ENCODE measurements at regions not wholly inside any gene's neighbourhood (a gene's known extent, or its start where the extent isn't known, plus 50 kb on each side); places are given as distances from the start of the nearest gene placed in this dataset.

DNA sequence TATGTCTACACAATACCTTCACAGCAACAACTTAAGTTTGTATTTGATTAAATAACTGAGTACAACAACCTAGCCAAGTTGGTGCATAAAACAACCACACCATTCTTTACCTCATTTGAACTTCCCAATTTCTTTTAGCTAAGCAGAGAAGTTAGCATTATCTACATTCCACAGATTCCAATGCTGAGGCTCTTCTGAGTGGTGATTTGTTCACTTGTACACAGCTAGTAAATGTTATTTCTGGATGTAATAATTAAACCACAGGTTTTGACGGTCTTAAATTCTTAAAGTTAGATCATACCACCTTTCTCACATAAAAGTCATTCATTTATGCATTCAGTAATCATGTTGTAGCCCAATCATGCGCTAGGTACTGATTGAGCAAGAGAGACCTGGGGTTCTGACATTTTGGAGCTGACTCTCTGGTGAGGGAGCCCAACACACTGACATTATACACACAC lies 102.5 kb downstream of the SST start:
- DNase-seq (ENCODE audit: low read depth, low spot score), result no peak
- no peak for FAIRE-seq

DNA sequence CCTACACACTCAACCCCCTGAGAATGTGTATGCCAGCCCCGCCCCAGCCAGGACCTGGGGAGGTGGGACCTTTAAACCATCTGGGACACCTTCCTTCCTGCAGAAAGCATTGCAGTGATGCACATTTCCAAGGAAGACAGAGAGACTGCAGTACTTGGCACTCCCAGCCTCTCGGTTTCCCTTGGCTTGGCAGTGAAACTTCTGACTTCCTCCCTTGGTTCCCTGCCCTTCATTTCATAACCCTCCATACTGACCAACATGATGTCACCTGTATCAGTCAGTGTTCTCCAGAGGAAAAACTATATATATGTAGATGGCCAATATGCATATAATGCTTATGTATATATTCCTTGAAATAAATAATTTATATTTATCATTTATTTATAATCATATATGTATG lies 103.2 kb downstream of the SST start:
- Histone ChIP-seq H3K9me3 (ENCODE audit: control insufficient read depth, low read depth, low read length) (no peaks in the 10 kb centered on the region), H3K4me1 (ENCODE audit: control insufficient read depth, extremely low read depth, insufficient read depth, low read length) (no peaks in the 10 kb centered on the region), H3K4me2 (ENCODE audit: control insufficient read depth, extremely low read depth, insufficient read depth, low read depth, low read length) (no peak overlapping the region), H3K36me3 (ENCODE audit: control insufficient read depth in 2 of 2, extremely low read depth in 1 of 2, insufficient read depth in 2 of 2, low read length in 2 of 2) (no peaks in the 10 kb centered on the region), H3K4me3 (ENCODE audit: control insufficient read depth in 2 of 3, extremely low read depth in 1 of 3, insufficient read depth in 2 of 3, low read depth in 1 of 3, low read length in 3 of 3) (no peak overlapping the region), H3K9ac (ENCODE audit: control insufficient read depth, extremely low read depth, insufficient read depth, low read length) (no peak overlapping the region), H3K27ac (ENCODE audit: control insufficient read depth, insufficient read depth, low read length) (no peak overlapping the region), H3K27me3 (ENCODE audit: control insufficient read depth, extremely low read depth, insufficient read depth, low read length) (no peaks in the 10 kb centered on the region), H3K9me1 (ENCODE audit: control insufficient read depth, extremely low read depth, insufficient read depth, low read length) (no peaks in the 10 kb centered on the region), H2AFZ (ENCODE audit: control insufficient read depth, low read length) (no peak overlapping the region), H4K20me1 (ENCODE audit: control insufficient read depth, extremely low read depth, insufficient read depth, low read length) (no peaks in the 10 kb centered on the region), H3K79me2 (ENCODE audit: control insufficient read depth, insufficient read depth, low read length) (no peaks in the 10 kb centered on the region)
- TF ChIP-seq, protein P1, sequence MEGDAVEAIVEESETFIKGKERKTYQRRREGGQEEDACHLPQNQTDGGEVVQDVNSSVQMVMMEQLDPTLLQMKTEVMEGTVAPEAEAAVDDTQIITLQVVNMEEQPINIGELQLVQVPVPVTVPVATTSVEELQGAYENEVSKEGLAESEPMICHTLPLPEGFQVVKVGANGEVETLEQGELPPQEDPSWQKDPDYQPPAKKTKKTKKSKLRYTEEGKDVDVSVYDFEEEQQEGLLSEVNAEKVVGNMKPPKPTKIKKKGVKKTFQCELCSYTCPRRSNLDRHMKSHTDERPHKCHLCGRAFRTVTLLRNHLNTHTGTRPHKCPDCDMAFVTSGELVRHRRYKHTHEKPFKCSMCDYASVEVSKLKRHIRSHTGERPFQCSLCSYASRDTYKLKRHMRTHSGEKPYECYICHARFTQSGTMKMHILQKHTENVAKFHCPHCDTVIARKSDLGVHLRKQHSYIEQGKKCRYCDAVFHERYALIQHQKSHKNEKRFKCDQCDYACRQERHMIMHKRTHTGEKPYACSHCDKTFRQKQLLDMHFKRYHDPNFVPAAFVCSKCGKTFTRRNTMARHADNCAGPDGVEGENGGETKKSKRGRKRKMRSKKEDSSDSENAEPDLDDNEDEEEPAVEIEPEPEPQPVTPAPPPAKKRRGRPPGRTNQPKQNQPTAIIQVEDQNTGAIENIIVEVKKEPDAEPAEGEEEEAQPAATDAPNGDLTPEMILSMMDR (optimal IDR thresholded peaks at IDR 0.05 in 1 of 3, IDR thresholded peaks at IDR 0.05 in 1 of 3, conservative IDR thresholded peaks at IDR 0.05 in 1 of 3; ENCODE audit: extremely low read depth in 1 of 3, insufficient read depth in 2 of 3, low read length in 3 of 3), result no peak
- TF ChIP-seq EZH2 (IDR thresholded peaks at IDR 0.05; ENCODE audit: low read length), result no peak
- DNase-seq (ENCODE audit: low read depth, low spot score) (no peak), FAIRE-seq (no peak)
- dilution Hi-C loops (cut with MboI; ENCODE audit: extremely low pct_ligation_motif_present, low sequenced_read_pairs), result no loop called here

More for the DNA sequence above, 102.5 kb downstream of the SST start:
- Histone ChIP-seq H2AFZ (ENCODE audit: control insufficient read depth, low read length) (no peak overlapping the region), H3K79me2 (ENCODE audit: control insufficient read depth, insufficient read depth, low read length) (no peaks in the 10 kb centered on the region), H3K4me2 (ENCODE audit: control insufficient read depth, extremely low read depth, insufficient read depth, low read depth, low read length) (no peak overlapping the region), H3K9me3 (ENCODE audit: control insufficient read depth, low read depth, low read length) (no peaks in the 10 kb centered on the region), H3K27me3 (ENCODE audit: control insufficient read depth, extremely low read depth, insufficient read depth, low read length) (no peaks in the 10 kb centered on the region), H3K9ac (ENCODE audit: control insufficient read depth, extremely low read depth, insufficient read depth, low read length) (no peak overlapping the region), H4K20me1 (ENCODE audit: control insufficient read depth, extremely low read depth, insufficient read depth, low read length) (no peaks in the 10 kb centered on the region), H3K36me3 (ENCODE audit: control insufficient read depth in 2 of 2, extremely low read depth in 1 of 2, insufficient read depth in 2 of 2, low read length in 2 of 2) (no peaks in the 10 kb centered on the region), H3K4me3 (ENCODE audit: control insufficient read depth in 2 of 3, extremely low read depth in 1 of 3, insufficient read depth in 2 of 3, low read depth in 1 of 3, low read length in 3 of 3) (no peak overlapping the region), H3K9me1 (ENCODE audit: control insufficient read depth, extremely low read depth, insufficient read depth, low read length) (no peaks in the 10 kb centered on the region), H3K27ac (ENCODE audit: control insufficient read depth, insufficient read depth, low read length) (no peak overlapping the region), H3K4me1 (ENCODE audit: control insufficient read depth, extremely low read depth, insufficient read depth, low read length) (no peaks in the 10 kb centered on the region)
- TF ChIP-seq, protein P1 (optimal IDR thresholded peaks at IDR 0.05 in 1 of 3, IDR thresholded peaks at IDR 0.05 in 1 of 3, conservative IDR thresholded peaks at IDR 0.05 in 1 of 3; ENCODE audit: extremely low read depth in 1 of 3, insufficient read depth in 2 of 3, low read length in 3 of 3), result no peak
- no peak for TF ChIP-seq EZH2 (IDR thresholded peaks at IDR 0.05; ENCODE audit: low read length)
- dilution Hi-C loops (cut with MboI; ENCODE audit: extremely low pct_ligation_motif_present, low sequenced_read_pairs), result no loop called here

Measured in keratinocyte (primary cell).